HCT116 (cell line): ENCODE measurements at regions not wholly inside any gene's neighbourhood (a gene's known extent, or its start where the extent isn't known, plus 50 kb on each side); places are given as distances from the start of the nearest gene placed in this dataset.

Experiments
- CBX3 ChIP-seq: IDR thresholded peaks from 2 replicates; pipeline ENCODE4 v1.6.1; 2012; ENCODE audit warnings: low read depth
- EZH2 ChIP-seq: fragments of 200-600 bp; sonication (generic); IDR thresholded peaks from 2 replicates; pipeline ENCODE4 v1.6.1; 2017; ENCODE audit warnings: antibody characterized with exemption, mixed run types
- JUND ChIP-seq: IDR thresholded peaks from 2 replicates; pipeline ENCODE4 v1.6.1; 2012
- POLR2A ChIP-seq: IDR thresholded peaks from 2 replicates; pipeline ENCODE4 v1.7.0; 2011; ENCODE audit warnings: borderline replicate concordance; ENCODE audit not compliant: insufficient read depth, insufficient read length; ENCODE audit errors: extremely low read depth
- POLR2AphosphoS5 ChIP-seq: IDR thresholded peaks from 2 replicates; pipeline ENCODE4 v1.6.1; 2011; ENCODE audit warnings: mild to moderate bottlenecking, low read depth, low read length, moderate library complexity
- ZFX ChIP-seq: fragments of 450-650 bp; IDR thresholded peaks from 2 replicates; pipeline ENCODE4 v1.6.1; 2017
- ZNF274 ChIP-seq: fragments of 200-500 bp; sonication (Bioruptor generic); IDR thresholded peaks from 2 replicates; pipeline ENCODE4 v1.6.1; 2014; ENCODE audit warnings: mild to moderate bottlenecking, low read depth, low read length, inconsistent platforms
- TF ChIP-seq, protein P1 (sequence below): IDR thresholded peaks from 2 replicates; pipeline ENCODE4 v1.6.1; 2012; ENCODE audit warnings: low read depth
- TF ChIP-seq, protein P2 (sequence below), 3 experiments: fragments of 200-600 bp in 1 of 3; sonication (generic) in 1 of 3; IDR thresholded peaks in 2 of 3; conservative IDR thresholded peaks in 1 of 3; 2 replicates each; pipeline ENCODE4 v1.5.1; 2012 to 2017; ENCODE audit warnings: low read depth in 2 of 3, low read length in 2 of 3, antibody characterized with exemption in 1 of 3, borderline replicate concordance in 1 of 3, control low read depth in 1 of 3, mild to moderate bottlenecking in 1 of 3, mixed read lengths in 1 of 3, mixed run types in 1 of 3, moderate library complexity in 1 of 3; ENCODE audit not compliant: insufficient read depth in 1 of 3

DNA sequence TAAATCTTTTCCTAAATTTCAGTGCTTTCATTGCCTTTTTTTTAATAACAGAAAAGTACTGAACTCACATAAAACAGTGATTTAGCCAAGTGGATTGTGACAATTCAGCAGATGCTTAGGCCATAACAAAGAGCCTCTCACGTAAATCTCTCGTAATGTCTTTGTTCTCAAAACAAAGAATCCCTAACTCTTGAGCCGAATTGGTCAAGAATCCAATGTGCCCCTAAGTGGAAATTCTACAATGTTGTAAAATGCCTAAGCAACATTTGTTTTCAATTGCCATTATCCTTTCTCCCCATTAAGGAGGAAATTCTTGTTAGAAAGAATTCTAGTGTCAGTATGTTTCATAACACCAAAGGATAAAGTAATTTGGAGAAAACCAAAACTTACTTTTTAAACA is 235.7 kb upstream of the THBS1 start:
- TF ChIP-seq POLR2A (no peak), POLR2AphosphoS5 (no peak), EZH2 (no peak), ZFX (no peak), ZNF274 (no peak), CBX3 (no peak), JUND (no peak)
- TF ChIP-seq, protein P1, sequence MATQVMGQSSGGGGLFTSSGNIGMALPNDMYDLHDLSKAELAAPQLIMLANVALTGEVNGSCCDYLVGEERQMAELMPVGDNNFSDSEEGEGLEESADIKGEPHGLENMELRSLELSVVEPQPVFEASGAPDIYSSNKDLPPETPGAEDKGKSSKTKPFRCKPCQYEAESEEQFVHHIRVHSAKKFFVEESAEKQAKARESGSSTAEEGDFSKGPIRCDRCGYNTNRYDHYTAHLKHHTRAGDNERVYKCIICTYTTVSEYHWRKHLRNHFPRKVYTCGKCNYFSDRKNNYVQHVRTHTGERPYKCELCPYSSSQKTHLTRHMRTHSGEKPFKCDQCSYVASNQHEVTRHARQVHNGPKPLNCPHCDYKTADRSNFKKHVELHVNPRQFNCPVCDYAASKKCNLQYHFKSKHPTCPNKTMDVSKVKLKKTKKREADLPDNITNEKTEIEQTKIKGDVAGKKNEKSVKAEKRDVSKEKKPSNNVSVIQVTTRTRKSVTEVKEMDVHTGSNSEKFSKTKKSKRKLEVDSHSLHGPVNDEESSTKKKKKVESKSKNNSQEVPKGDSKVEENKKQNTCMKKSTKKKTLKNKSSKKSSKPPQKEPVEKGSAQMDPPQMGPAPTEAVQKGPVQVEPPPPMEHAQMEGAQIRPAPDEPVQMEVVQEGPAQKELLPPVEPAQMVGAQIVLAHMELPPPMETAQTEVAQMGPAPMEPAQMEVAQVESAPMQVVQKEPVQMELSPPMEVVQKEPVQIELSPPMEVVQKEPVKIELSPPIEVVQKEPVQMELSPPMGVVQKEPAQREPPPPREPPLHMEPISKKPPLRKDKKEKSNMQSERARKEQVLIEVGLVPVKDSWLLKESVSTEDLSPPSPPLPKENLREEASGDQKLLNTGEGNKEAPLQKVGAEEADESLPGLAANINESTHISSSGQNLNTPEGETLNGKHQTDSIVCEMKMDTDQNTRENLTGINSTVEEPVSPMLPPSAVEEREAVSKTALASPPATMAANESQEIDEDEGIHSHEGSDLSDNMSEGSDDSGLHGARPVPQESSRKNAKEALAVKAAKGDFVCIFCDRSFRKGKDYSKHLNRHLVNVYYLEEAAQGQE = no peak
- TF ChIP-seq, protein P2, sequence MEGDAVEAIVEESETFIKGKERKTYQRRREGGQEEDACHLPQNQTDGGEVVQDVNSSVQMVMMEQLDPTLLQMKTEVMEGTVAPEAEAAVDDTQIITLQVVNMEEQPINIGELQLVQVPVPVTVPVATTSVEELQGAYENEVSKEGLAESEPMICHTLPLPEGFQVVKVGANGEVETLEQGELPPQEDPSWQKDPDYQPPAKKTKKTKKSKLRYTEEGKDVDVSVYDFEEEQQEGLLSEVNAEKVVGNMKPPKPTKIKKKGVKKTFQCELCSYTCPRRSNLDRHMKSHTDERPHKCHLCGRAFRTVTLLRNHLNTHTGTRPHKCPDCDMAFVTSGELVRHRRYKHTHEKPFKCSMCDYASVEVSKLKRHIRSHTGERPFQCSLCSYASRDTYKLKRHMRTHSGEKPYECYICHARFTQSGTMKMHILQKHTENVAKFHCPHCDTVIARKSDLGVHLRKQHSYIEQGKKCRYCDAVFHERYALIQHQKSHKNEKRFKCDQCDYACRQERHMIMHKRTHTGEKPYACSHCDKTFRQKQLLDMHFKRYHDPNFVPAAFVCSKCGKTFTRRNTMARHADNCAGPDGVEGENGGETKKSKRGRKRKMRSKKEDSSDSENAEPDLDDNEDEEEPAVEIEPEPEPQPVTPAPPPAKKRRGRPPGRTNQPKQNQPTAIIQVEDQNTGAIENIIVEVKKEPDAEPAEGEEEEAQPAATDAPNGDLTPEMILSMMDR (IDR thresholded peaks at IDR 0.05 in 2 of 3, conservative IDR thresholded peaks at IDR 0.05 in 1 of 3; ENCODE audit: borderline replicate concordance in 1 of 3, insufficient read depth in 1 of 3, low read depth in 2 of 3, low read length in 2 of 3) = no peak
